GM10266 (cell line): ENCODE measurements at regions not wholly inside any gene's neighbourhood (a gene's known extent, or its start where the extent isn't known, plus 50 kb on each side); places are given as distances from the start of the nearest gene placed in this dataset.
"Not testable (repeated sequence)": the region's sequence is repeated elsewhere in the genome, so short reads cannot be mapped to it uniquely, and the experiment has no call there.

Experiments
- DNase-seq: peaks from one replicate; pipeline ENCODE4 v3.0.0; 2012; ENCODE audit errors: extremely low spot score
- CTCF ChIP-seq: IDR thresholded peaks from 2 replicates; pipeline ENCODE4 v1.5.1; 2012; ENCODE audit warnings: mild to moderate bottlenecking, low read depth; ENCODE audit not compliant: control insufficient read depth, insufficient read depth; ENCODE audit errors: missing control alignments

DNA sequence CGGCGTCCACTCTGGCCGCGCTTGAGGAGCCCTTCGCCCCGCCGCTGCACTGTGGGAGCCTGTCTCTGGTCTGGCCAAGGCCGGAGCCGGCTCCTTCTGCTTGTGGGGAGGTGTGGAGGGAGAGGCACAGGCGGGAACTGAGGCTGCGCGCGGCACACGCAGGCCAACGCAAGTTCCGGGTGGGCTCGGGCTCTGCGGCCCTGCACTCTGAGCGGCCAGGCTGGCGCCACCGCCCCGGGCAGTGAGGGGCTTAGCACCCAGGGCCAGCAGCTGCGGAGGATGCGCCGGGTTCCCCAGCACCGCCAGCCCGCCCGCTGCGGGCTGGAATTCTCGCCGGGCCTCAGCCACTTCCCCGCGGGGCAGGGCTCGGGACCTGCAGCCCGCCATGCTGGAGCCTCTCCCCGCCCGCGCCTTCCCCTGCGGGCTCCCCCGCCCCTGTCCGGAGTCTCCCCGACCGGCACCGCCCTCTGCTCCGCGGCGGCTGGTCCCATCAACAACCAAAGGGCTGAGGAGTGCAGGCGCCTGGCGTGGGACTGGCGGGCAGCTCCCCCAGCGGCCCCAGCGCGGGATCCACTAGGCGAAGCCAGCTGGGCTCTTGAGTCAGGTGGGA, 921.2 kb upstream of the FOXG1 start:
- DNase-seq, result no peak
- TF ChIP-seq CTCF, result no peak

DNA sequence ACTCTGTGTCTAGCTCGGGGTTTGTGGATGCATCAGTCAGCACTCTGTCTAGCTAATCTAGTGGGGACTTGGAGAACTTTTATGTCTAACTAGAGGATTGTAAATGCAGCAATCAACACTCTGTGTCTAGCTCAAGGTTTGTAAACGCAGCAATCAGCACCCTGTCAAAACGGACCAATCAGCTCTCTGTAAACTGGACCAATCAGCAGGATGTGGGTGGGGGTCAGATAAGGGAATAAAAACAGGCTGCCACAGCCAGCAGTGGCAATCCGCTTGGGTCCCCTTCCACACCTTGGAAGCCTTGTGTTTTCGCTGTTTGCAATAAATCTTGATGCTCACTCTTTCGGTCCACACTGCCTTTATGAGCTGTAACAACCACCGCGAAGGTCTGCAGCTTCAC, 920.7 kb upstream of the FOXG1 start:
- DNase-seq, result no peak
- no peak for TF ChIP-seq CTCF

DNA sequence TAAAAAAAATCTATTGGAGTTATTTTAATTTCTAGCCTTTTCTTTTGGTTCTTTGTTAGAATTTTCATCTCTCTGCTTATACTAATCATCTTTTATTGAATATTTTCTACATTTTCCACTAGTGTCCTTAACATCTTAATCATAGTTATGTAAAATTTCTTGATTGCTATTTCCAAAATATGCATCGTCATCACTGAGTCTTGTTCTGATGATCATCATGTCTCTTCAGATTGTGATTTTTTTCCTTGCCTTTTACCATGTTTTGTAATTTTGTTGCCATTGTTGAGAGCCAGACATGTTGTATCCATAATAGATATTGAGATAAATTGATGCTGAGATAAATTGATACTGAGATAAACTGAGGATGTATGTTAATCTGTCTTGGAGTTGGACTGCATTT, 919.1 kb upstream of the FOXG1 start:
- DNase-seq, result not testable (repeated sequence)

DNA sequence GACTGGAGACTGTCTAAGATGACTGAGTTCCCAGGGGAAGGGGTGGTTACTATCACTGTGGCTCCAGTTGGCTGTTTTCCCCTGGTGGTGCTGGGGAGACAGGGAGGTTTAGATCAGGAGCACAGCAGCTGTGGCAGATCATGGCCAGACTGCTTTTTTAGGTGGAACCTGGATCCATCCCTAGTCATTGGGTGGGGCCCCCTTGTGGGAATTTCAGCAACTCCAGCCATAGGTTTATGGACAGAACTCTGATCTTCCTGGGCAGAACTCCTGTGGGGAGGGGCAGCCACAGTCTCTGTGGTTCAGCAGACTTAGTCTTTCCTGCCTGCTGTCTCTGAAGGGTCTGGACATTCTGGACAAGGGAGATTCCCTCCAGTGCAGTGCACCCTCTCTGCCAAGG, 917.4 kb upstream of the FOXG1 start:
- DNase-seq, result not testable (repeated sequence)

GRCh38 chr14:27862684-27863083, 903.9 kb upstream of the FOXG1 start:
- DNase-seq, result no peak
- no peak for TF ChIP-seq CTCF

DNA sequence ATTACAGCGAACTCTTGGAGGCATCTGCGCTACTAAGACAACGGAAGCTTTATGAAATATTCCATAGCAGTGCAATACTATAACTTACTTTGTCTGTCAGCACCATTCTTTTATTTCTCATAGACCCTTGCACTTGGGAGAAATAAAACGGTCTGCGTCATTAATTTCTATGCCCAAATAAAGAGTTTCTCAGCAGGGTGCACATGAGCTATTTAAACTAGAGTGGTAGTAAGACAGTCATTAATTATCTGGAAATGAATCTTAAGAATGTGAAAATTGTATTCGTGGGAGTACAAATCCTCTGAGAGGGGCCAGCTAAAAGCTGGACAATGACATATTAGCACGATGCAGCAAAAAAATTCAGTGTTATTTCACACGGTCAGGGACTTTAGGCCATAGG, 903.4 kb upstream of the FOXG1 start:
- no peak for TF ChIP-seq CTCF
- no peak for DNase-seq

DNA sequence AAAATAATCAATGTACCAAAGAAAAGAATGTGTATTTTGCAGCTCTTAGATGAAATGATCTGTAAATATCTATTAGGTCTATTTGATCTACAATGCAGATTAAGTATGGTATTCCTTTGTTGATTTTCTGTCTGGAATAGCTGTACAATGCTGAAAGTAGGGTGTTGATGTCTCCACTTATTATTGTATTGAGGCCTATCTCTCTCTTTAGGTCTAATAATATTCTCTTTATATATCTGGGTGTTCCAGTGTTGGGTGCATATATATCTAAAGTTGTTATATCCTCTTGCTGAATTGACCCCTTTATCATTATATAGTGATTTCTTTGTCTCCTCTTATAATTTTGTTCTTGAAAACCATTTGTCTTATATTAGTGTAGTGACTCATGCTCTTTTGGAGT, 885.5 kb upstream of the FOXG1 start:
- DNase-seq, result no peak
- no peak for TF ChIP-seq CTCF

GRCh38 chr14:27881646-27882045, 884.9 kb upstream of the FOXG1 start:
- no peak for TF ChIP-seq CTCF
- DNase-seq, result no peak
